ENCODE measurements at regions not wholly inside any gene's neighbourhood (a gene's known extent, or its start where the extent isn't known, plus 50 kb on each side); places are given as distances from the start of the nearest gene placed in this dataset.

GRCh38 chr7:55299273-55299967 lies 65.7 kb upstream of the LANCL2 start:
- FAIRE-seq = no peak
- ATAC-seq = no peak
- ChIA-PET POLR2A (no interaction called here), CTCF (no interaction called here)
- no peak for TF ChIP-seq CBX2 (IDR thresholded peaks at IDR 0.05; ENCODE audit: borderline replicate concordance, low read depth)
- TF ChIP-seq HOXB13 (CRISPR knock-in tag; IDR thresholded peaks at IDR 0.05; ENCODE audit: low read depth) = no peak
- TF ChIP-seq CBX8 (IDR thresholded peaks at IDR 0.05) = no peak
- no peak for TF ChIP-seq RNF2 (IDR thresholded peaks at IDR 0.05; ENCODE audit: borderline replicate concordance, low read depth)
- TF ChIP-seq SREBF2 (IDR thresholded peaks at IDR 0.05) = no peak
- no peak for TF ChIP-seq NR3C1 (IDR thresholded peaks at IDR 0.05)
- H3K4me2 ChIP-seq = no peak overlapping the region
- no peak overlapping the region for H3K27ac ChIP-seq
- 45% methylated on average over 8 of the region's 8 CpGs for WGBS (ENCODE audit: missing lambda C conversion rate)
- H3K9me3 ChIP-seq = no peaks in the 10 kb centered on the region
- H3K4me3 ChIP-seq = no peak overlapping the region
- H3K4me1 ChIP-seq = no peaks in the 10 kb centered on the region
- no peak for DNase-seq (ENCODE audit: low read depth in 1 of 2, low spot score in 1 of 2)

GRCh38 chr7:55303220-55303619 lies 61.9 kb upstream of the LANCL2 start:
- CTCF ChIA-PET = interaction anchor here (0.6 to 1.2 kb wide), 2 partner anchors 20 to 1569 kb away, joined by 3 read pairs; no protein-coding TSS in a partner anchor
- Histone ChIP-seq H3K4me2 (no peak overlapping the region), H3K27ac (no peak overlapping the region), H3K4me3 (no peak overlapping the region), H3K4me1 (no peaks in the 10 kb centered on the region), H3K9me3 (no peaks in the 10 kb centered on the region)
- FAIRE-seq (no peak), ATAC-seq (no peak), DNase-seq (ENCODE audit: low read depth in 1 of 2, low spot score in 1 of 2) (no peak)
- TF ChIP-seq CHD4 (IDR thresholded peaks at IDR 0.05; ENCODE audit: borderline replicate concordance) = no peak
- TF ChIP-seq NR3C1 (IDR thresholded peaks at IDR 0.05) = no peak
- TF ChIP-seq BCL3 (IDR thresholded peaks at IDR 0.05) = no peak
- no peak for TF ChIP-seq ZSCAN20 (CRISPR knock-in tag; IDR thresholded peaks at IDR 0.05)
- TF ChIP-seq EHMT2 (IDR thresholded peaks at IDR 0.05; ENCODE audit: low read depth) = no peak
- TF ChIP-seq NFE2L2 (conservative IDR thresholded peaks at IDR 0.05; ENCODE audit: low read length) = no peak
- TF ChIP-seq POLR2A (IDR thresholded peaks at IDR 0.05; ENCODE audit: low read length) = no peak
- no peak for TF ChIP-seq EP300 (IDR thresholded peaks at IDR 0.05)
- TF ChIP-seq TP53 (CRISPR knock-in tag; IDR thresholded peaks at IDR 0.05) = no peak
- TF ChIP-seq FOXS1 (CRISPR knock-in tag; IDR thresholded peaks at IDR 0.05) = no peak
- TF ChIP-seq CBX2 (IDR thresholded peaks at IDR 0.05; ENCODE audit: borderline replicate concordance, low read depth) = no peak
- TF ChIP-seq, protein P1, sequence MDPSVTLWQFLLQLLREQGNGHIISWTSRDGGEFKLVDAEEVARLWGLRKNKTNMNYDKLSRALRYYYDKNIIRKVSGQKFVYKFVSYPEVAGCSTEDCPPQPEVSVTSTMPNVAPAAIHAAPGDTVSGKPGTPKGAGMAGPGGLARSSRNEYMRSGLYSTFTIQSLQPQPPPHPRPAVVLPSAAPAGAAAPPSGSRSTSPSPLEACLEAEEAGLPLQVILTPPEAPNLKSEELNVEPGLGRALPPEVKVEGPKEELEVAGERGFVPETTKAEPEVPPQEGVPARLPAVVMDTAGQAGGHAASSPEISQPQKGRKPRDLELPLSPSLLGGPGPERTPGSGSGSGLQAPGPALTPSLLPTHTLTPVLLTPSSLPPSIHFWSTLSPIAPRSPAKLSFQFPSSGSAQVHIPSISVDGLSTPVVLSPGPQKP (IDR thresholded peaks at IDR 0.05; ENCODE audit: low read depth, low read length) = no peak
- POLR2A ChIA-PET = no interaction called here
- 11% methylated on average over 1 of the region's 1 CpG for WGBS (ENCODE audit: missing lambda C conversion rate)

- H3K27ac ChIP-seq = no peak overlapping the region
- FAIRE-seq (no peak), DNase-seq (ENCODE audit: low read depth in 1 of 2, low spot score in 1 of 2) (no peak), ATAC-seq (no peak)
- H3K4me2 ChIP-seq = no peak overlapping the region
- no peak for TF ChIP-seq RNF2 (IDR thresholded peaks at IDR 0.05; ENCODE audit: borderline replicate concordance, low read depth)
- no peak for TF ChIP-seq CHD2 (IDR thresholded peaks at IDR 0.05; ENCODE audit: low read length, partially characterized antibody)
- TF ChIP-seq CBX2 (IDR thresholded peaks at IDR 0.05; ENCODE audit: borderline replicate concordance, low read depth) = no peak
- POLR2A ChIA-PET = no interaction called here
- CTCF ChIA-PET = no interaction called here
- H3K9me3 ChIP-seq = no peaks in the 10 kb centered on the region
- 16% methylated on average over 4 of the region's 4 CpGs for WGBS (ENCODE audit: missing lambda C conversion rate)
- H3K4me1 ChIP-seq = no peaks in the 10 kb centered on the region
- no peak overlapping the region for H3K4me3 ChIP-seq
Observed at GRCh38 chr7:55304018-55304762, 60.9 kb upstream of the LANCL2 start.

DNA sequence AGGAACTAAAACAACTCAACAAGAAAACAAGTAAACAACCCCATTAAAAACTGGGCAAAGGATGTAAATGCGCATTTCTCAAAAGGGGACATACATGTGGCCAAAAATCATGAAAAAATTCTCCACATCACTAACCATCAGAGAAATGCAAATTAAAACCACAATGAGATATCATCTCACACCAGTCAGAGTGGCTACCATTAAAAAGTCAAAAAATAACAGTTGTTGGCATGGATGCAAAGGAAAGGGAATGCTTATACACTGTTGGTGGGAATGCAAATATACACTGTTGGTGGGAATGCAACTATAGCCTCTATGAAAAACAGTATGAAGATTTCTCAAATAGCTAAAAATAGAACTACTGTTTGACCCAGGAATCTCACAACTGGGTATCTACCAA lies 60.0 kb upstream of the LANCL2 start:
- FAIRE-seq (no peak), DNase-seq (ENCODE audit: low read depth in 1 of 2, low spot score in 1 of 2) (no peak), ATAC-seq (no peak)
- POLR2A ChIA-PET = no interaction called here
- Histone ChIP-seq H3K4me3 (no peak overlapping the region), H3K4me2 (no peak overlapping the region), H3K27ac (no peak overlapping the region), H3K9me3 (no peaks in the 10 kb centered on the region), H3K4me1 (no peaks in the 10 kb centered on the region)
- 35% methylated on average over 1 of the region's 1 CpG for WGBS (ENCODE audit: missing lambda C conversion rate)
- CTCF ChIA-PET = no interaction called here
- TF ChIP-seq EHF (CRISPR knock-in tag; IDR thresholded peaks at IDR 0.05) = no peak
- no peak for TF ChIP-seq ZNF302 (CRISPR knock-in tag; IDR thresholded peaks at IDR 0.05)
- TF ChIP-seq HEYL (CRISPR knock-in tag; IDR thresholded peaks at IDR 0.05) = no peak
- TF ChIP-seq E2F6 (IDR thresholded peaks at IDR 0.05; ENCODE audit: borderline replicate concordance, low read depth) = no peak
- TF ChIP-seq FOXS1 (CRISPR knock-in tag; IDR thresholded peaks at IDR 0.05) = no peak
- no peak for TF ChIP-seq FOSL2 (IDR thresholded peaks at IDR 0.05)
- no peak for TF ChIP-seq FOSL2 (CRISPR knock-in tag; IDR thresholded peaks at IDR 0.05)
- TF ChIP-seq, protein P2, sequence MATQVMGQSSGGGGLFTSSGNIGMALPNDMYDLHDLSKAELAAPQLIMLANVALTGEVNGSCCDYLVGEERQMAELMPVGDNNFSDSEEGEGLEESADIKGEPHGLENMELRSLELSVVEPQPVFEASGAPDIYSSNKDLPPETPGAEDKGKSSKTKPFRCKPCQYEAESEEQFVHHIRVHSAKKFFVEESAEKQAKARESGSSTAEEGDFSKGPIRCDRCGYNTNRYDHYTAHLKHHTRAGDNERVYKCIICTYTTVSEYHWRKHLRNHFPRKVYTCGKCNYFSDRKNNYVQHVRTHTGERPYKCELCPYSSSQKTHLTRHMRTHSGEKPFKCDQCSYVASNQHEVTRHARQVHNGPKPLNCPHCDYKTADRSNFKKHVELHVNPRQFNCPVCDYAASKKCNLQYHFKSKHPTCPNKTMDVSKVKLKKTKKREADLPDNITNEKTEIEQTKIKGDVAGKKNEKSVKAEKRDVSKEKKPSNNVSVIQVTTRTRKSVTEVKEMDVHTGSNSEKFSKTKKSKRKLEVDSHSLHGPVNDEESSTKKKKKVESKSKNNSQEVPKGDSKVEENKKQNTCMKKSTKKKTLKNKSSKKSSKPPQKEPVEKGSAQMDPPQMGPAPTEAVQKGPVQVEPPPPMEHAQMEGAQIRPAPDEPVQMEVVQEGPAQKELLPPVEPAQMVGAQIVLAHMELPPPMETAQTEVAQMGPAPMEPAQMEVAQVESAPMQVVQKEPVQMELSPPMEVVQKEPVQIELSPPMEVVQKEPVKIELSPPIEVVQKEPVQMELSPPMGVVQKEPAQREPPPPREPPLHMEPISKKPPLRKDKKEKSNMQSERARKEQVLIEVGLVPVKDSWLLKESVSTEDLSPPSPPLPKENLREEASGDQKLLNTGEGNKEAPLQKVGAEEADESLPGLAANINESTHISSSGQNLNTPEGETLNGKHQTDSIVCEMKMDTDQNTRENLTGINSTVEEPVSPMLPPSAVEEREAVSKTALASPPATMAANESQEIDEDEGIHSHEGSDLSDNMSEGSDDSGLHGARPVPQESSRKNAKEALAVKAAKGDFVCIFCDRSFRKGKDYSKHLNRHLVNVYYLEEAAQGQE (IDR thresholded peaks at IDR 0.05) = no peak
- TF ChIP-seq CBX2 (IDR thresholded peaks at IDR 0.05; ENCODE audit: borderline replicate concordance, low read depth) = no peak
